ENCODE measurements at regions not wholly inside any gene's neighbourhood (a gene's known extent, or its start where the extent isn't known, plus 50 kb on each side); places are given as distances from the start of the nearest gene placed in this dataset.

GRCh38 chr17:71740866-71741265, 380.0 kb upstream of the SOX9 start:
- DNase-seq: no peak
- no peak overlapping the region for H3K4me2 ChIP-seq (ENCODE audit: low read length)
- no peaks in the 10 kb centered on the region for H3K4me1 ChIP-seq (ENCODE audit: control insufficient read depth in 1 of 2, insufficient read depth in 2 of 2, low read length in 2 of 2)
- H4K12ac ChIP-seq (ENCODE audit: low read depth, low read length): no peak overlapping the region
- H3K27ac ChIP-seq (ENCODE audit: low read depth, low read length): no peak overlapping the region
- no peak overlapping the region for H4K91ac ChIP-seq (ENCODE audit: low read depth, low read length)
- no peak overlapping the region for H2AFZ ChIP-seq (ENCODE audit: insufficient read depth, low read length, poor library complexity)
- no peak overlapping the region for H2BK12ac ChIP-seq (ENCODE audit: low read length)
- no peaks in the 10 kb centered on the region for H3K27me3 ChIP-seq (ENCODE audit: insufficient read depth, low read length)
- no peak overlapping the region for H3K23ac ChIP-seq (ENCODE audit: low read length)
- no peak overlapping the region for H3K14ac ChIP-seq (ENCODE audit: low read length)
- WGBS (ENCODE audit: extremely low coverage, insufficient coverage, insufficient read length): no CpG with 5 or more reads among the region's 3 CpGs
- no peak overlapping the region for H2AK5ac ChIP-seq (ENCODE audit: low read length)
- H3K9me3 ChIP-seq (ENCODE audit: insufficient read depth, low read depth, low read length): no peaks in the 10 kb centered on the region
- H3K79me2 ChIP-seq (ENCODE audit: control insufficient read depth, insufficient read depth, low read length, poor library complexity): no peaks in the 10 kb centered on the region
- H3K4ac ChIP-seq (ENCODE audit: low read depth, low read length): no peak overlapping the region
- H3K79me1 ChIP-seq (ENCODE audit: low read length): no peaks in the 10 kb centered on the region
- no peak overlapping the region for H2BK120ac ChIP-seq (ENCODE audit: insufficient read depth, low read length, poor library complexity)
- H4K8ac ChIP-seq (ENCODE audit: low read depth, low read length): no peak overlapping the region
- no peak overlapping the region for H3K9ac ChIP-seq (ENCODE audit: low read length)
- no peaks in the 10 kb centered on the region for H3K36me3 ChIP-seq (ENCODE audit: control insufficient read depth in 1 of 2, insufficient read depth in 2 of 2, low read length in 2 of 2)
- H3K4me3 ChIP-seq (ENCODE audit: low read depth, low read length): no peak overlapping the region
- no peak overlapping the region for H3K18ac ChIP-seq (ENCODE audit: low read length)
- no peak overlapping the region for H2BK5ac ChIP-seq (ENCODE audit: low read depth, low read length, poor library complexity)

DNA sequence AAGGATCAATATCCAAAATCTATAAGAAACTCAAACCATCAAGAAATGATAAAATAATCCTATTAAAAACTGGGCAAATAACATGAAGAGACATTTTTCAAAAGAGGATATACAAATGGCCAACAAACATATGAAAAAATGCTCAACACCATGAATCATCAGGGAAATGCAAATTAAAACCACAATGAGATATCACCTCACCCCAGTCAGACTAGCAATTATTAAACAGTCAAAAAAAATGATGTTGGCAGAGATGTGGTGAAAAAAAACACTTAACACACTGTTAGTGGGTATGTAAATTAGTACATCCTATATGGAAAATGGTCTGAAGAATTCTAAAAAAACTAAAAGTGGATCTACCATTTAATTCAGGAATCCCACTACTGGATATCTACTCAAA, 379.0 kb upstream of the SOX9 start:
- Histone ChIP-seq H3K4ac (ENCODE audit: low read depth, low read length) (no peak overlapping the region), H4K12ac (ENCODE audit: low read depth, low read length) (no peak overlapping the region), H3K79me2 (ENCODE audit: control insufficient read depth, insufficient read depth, low read length, poor library complexity) (no peaks in the 10 kb centered on the region), H2AFZ (ENCODE audit: insufficient read depth, low read length, poor library complexity) (no peak overlapping the region), H3K27me3 (ENCODE audit: insufficient read depth, low read length) (no peaks in the 10 kb centered on the region), H3K4me2 (ENCODE audit: low read length) (no peak overlapping the region), H2BK5ac (ENCODE audit: low read depth, low read length, poor library complexity) (no peak overlapping the region), H4K91ac (ENCODE audit: low read depth, low read length) (no peak overlapping the region), H3K79me1 (ENCODE audit: low read length) (no peaks in the 10 kb centered on the region), H3K9ac (ENCODE audit: low read length) (no peak overlapping the region), H3K18ac (ENCODE audit: low read length) (no peak overlapping the region), H3K14ac (ENCODE audit: low read length) (no peak overlapping the region), H3K23ac (ENCODE audit: low read length) (no peak overlapping the region), H2AK5ac (ENCODE audit: low read length) (no peak overlapping the region), H3K27ac (ENCODE audit: low read depth, low read length) (no peak overlapping the region), H3K9me3 (ENCODE audit: insufficient read depth, low read depth, low read length) (no peaks in the 10 kb centered on the region), H3K4me1 (ENCODE audit: control insufficient read depth in 1 of 2, insufficient read depth in 2 of 2, low read length in 2 of 2) (no peaks in the 10 kb centered on the region), H2BK120ac (ENCODE audit: insufficient read depth, low read length, poor library complexity) (no peak overlapping the region), H2BK12ac (ENCODE audit: low read length) (no peak overlapping the region), H4K8ac (ENCODE audit: low read depth, low read length) (no peak overlapping the region), H3K36me3 (ENCODE audit: control insufficient read depth in 1 of 2, insufficient read depth in 2 of 2, low read length in 2 of 2) (no peaks in the 10 kb centered on the region), H3K4me3 (ENCODE audit: low read depth, low read length) (no peak overlapping the region)
- no peak for DNase-seq

GRCh38 chr17:71748872-71749271, 371.9 kb upstream of the SOX9 start:
- no peak overlapping the region for H3K18ac ChIP-seq (ENCODE audit: low read length)
- H3K9me3 ChIP-seq (ENCODE audit: insufficient read depth, low read depth, low read length): no peaks in the 10 kb centered on the region
- no peaks in the 10 kb centered on the region for H3K79me1 ChIP-seq (ENCODE audit: low read length)
- no peak overlapping the region for H2BK5ac ChIP-seq (ENCODE audit: low read depth, low read length, poor library complexity)
- no peak overlapping the region for H3K9ac ChIP-seq (ENCODE audit: low read length)
- no peak overlapping the region for H3K14ac ChIP-seq (ENCODE audit: low read length)
- H2AK5ac ChIP-seq (ENCODE audit: low read length): no peak overlapping the region
- DNase-seq: no peak
- H4K12ac ChIP-seq (ENCODE audit: low read depth, low read length): no peak overlapping the region
- no peaks in the 10 kb centered on the region for H3K27me3 ChIP-seq (ENCODE audit: insufficient read depth, low read length)
- H3K79me2 ChIP-seq (ENCODE audit: control insufficient read depth, insufficient read depth, low read length, poor library complexity): no peaks in the 10 kb centered on the region
- no peak overlapping the region for H3K4me2 ChIP-seq (ENCODE audit: low read length)
- H3K27ac ChIP-seq (ENCODE audit: low read depth, low read length): no peak overlapping the region
- no peaks in the 10 kb centered on the region for H3K36me3 ChIP-seq (ENCODE audit: control insufficient read depth in 1 of 2, insufficient read depth in 2 of 2, low read length in 2 of 2)
- H3K4me3 ChIP-seq (ENCODE audit: low read depth, low read length): no peak overlapping the region
- H2BK12ac ChIP-seq (ENCODE audit: low read length): no peak overlapping the region
- no peak overlapping the region for H2AFZ ChIP-seq (ENCODE audit: insufficient read depth, low read length, poor library complexity)
- H3K4ac ChIP-seq (ENCODE audit: low read depth, low read length): no peak overlapping the region
- H2BK120ac ChIP-seq (ENCODE audit: insufficient read depth, low read length, poor library complexity): no peak overlapping the region
- no peaks in the 10 kb centered on the region for H3K4me1 ChIP-seq (ENCODE audit: control insufficient read depth in 1 of 2, insufficient read depth in 2 of 2, low read length in 2 of 2)
- H4K91ac ChIP-seq (ENCODE audit: low read depth, low read length): no peak overlapping the region
- H3K23ac ChIP-seq (ENCODE audit: low read length): no peak overlapping the region
- H4K8ac ChIP-seq (ENCODE audit: low read depth, low read length): no peak overlapping the region

DNA sequence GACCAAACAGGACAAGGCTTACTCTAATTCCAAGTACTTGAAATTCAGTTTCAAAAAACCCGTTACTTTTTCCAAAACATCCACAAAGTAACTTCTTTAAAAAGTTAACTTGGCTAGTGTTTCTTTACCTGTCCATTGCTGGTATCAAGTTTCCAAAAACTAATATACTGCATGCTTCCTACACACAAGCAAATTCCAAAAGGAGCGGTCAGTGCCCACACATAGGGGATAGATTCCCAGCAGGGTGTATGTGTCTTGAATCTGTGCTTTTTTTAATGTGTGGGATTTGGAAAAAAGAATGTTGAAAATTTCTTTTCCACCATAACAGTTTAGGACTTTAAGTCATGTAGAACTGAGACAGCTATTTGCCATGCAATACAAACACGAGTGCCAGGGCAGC, 367.8 kb upstream of the SOX9 start:
- H3K36me3 ChIP-seq (ENCODE audit: control insufficient read depth in 1 of 2, insufficient read depth in 2 of 2, low read length in 2 of 2): no peaks in the 10 kb centered on the region
- H2AK5ac ChIP-seq (ENCODE audit: low read length): no peak overlapping the region
- H2BK120ac ChIP-seq (ENCODE audit: insufficient read depth, low read length, poor library complexity): no peak overlapping the region
- H3K9ac ChIP-seq (ENCODE audit: low read length): no peak overlapping the region
- H2BK5ac ChIP-seq (ENCODE audit: low read depth, low read length, poor library complexity): no peak overlapping the region
- H2AFZ ChIP-seq (ENCODE audit: insufficient read depth, low read length, poor library complexity): no peak overlapping the region
- no CpG with 5 or more reads among the region's 3 CpGs for WGBS (ENCODE audit: extremely low coverage, insufficient coverage, insufficient read length)
- H4K91ac ChIP-seq (ENCODE audit: low read depth, low read length): no peak overlapping the region
- no peak overlapping the region for H3K23ac ChIP-seq (ENCODE audit: low read length)
- H3K4me1 ChIP-seq (ENCODE audit: control insufficient read depth in 1 of 2, insufficient read depth in 2 of 2, low read length in 2 of 2): no peaks in the 10 kb centered on the region
- no peak for DNase-seq
- no peak overlapping the region for H2BK12ac ChIP-seq (ENCODE audit: low read length)
- H3K27me3 ChIP-seq (ENCODE audit: insufficient read depth, low read length): no peaks in the 10 kb centered on the region
- no peak overlapping the region for H3K4me3 ChIP-seq (ENCODE audit: low read depth, low read length)
- no peak overlapping the region for H3K14ac ChIP-seq (ENCODE audit: low read length)
- no peaks in the 10 kb centered on the region for H3K79me2 ChIP-seq (ENCODE audit: control insufficient read depth, insufficient read depth, low read length, poor library complexity)
- H4K12ac ChIP-seq (ENCODE audit: low read depth, low read length): no peak overlapping the region
- H3K4ac ChIP-seq (ENCODE audit: low read depth, low read length): no peak overlapping the region
- no peak overlapping the region for H4K8ac ChIP-seq (ENCODE audit: low read depth, low read length)
- H3K79me1 ChIP-seq (ENCODE audit: low read length): no peaks in the 10 kb centered on the region
- H3K18ac ChIP-seq (ENCODE audit: low read length): no peak overlapping the region
- no peaks in the 10 kb centered on the region for H3K9me3 ChIP-seq (ENCODE audit: insufficient read depth, low read depth, low read length)
- H3K27ac ChIP-seq (ENCODE audit: low read depth, low read length): no peak overlapping the region
- H3K4me2 ChIP-seq (ENCODE audit: low read length): no peak overlapping the region

GRCh38 chr17:71757156-71757555, 363.7 kb upstream of the SOX9 start:
- Histone ChIP-seq H3K4me2 (ENCODE audit: low read length) (no peak overlapping the region), H3K79me1 (ENCODE audit: low read length) (no peaks in the 10 kb centered on the region), H3K27me3 (ENCODE audit: insufficient read depth, low read length) (no peaks in the 10 kb centered on the region), H3K36me3 (ENCODE audit: control insufficient read depth in 1 of 2, insufficient read depth in 2 of 2, low read length in 2 of 2) (no peaks in the 10 kb centered on the region), H4K12ac (ENCODE audit: low read depth, low read length) (no peak overlapping the region), H4K91ac (ENCODE audit: low read depth, low read length) (no peak overlapping the region), H4K8ac (ENCODE audit: low read depth, low read length) (no peak overlapping the region), H2BK120ac (ENCODE audit: insufficient read depth, low read length, poor library complexity) (no peak overlapping the region), H3K18ac (ENCODE audit: low read length) (no peak overlapping the region), H3K9ac (ENCODE audit: low read length) (no peak overlapping the region), H2AFZ (ENCODE audit: insufficient read depth, low read length, poor library complexity) (no peak overlapping the region), H3K4ac (ENCODE audit: low read depth, low read length) (no peak overlapping the region), H3K79me2 (ENCODE audit: control insufficient read depth, insufficient read depth, low read length, poor library complexity) (no peaks in the 10 kb centered on the region), H3K9me3 (ENCODE audit: insufficient read depth, low read depth, low read length) (no peaks in the 10 kb centered on the region), H2BK5ac (ENCODE audit: low read depth, low read length, poor library complexity) (no peak overlapping the region), H2AK5ac (ENCODE audit: low read length) (no peak overlapping the region), H3K4me3 (ENCODE audit: low read depth, low read length) (no peak overlapping the region), H3K14ac (ENCODE audit: low read length) (no peak overlapping the region), H3K23ac (ENCODE audit: low read length) (no peak overlapping the region), H3K27ac (ENCODE audit: low read depth, low read length) (no peak overlapping the region), H3K4me1 (ENCODE audit: control insufficient read depth in 1 of 2, insufficient read depth in 2 of 2, low read length in 2 of 2) (no peaks in the 10 kb centered on the region), H2BK12ac (ENCODE audit: low read length) (no peak overlapping the region)
- no peak for DNase-seq
- no CpG with 5 or more reads among the region's 5 CpGs for WGBS (ENCODE audit: extremely low coverage, insufficient coverage, insufficient read length)
